Erythroblast (primary cell): ENCODE measurements at regions not wholly inside any gene's neighbourhood (a gene's known extent, or its start where the extent isn't known, plus 50 kb on each side); places are given as distances from the start of the nearest gene placed in this dataset.

Experiments
- GATA1 ChIP-seq: IDR thresholded peaks from 2 replicates; pipeline ENCODE4 v1.6.1; 2011; ENCODE audit warnings: low read depth, mild to moderate bottlenecking, control low read depth, low read length, moderate library complexity
- POLR2A ChIP-seq: IDR thresholded peaks from 2 replicates; pipeline ENCODE4 v1.6.1; 2011; ENCODE audit warnings: mild to moderate bottlenecking, low read length

GRCh38 chr6:27066381-27066780, 181.1 kb upstream of the PRSS16 start:
- TF ChIP-seq POLR2A, result no peak
- no peak for TF ChIP-seq GATA1
